ENCODE measurements at regions not wholly inside any gene's neighbourhood (a gene's known extent, or its start where the extent isn't known, plus 50 kb on each side); places are given as distances from the start of the nearest gene placed in this dataset.

DNA sequence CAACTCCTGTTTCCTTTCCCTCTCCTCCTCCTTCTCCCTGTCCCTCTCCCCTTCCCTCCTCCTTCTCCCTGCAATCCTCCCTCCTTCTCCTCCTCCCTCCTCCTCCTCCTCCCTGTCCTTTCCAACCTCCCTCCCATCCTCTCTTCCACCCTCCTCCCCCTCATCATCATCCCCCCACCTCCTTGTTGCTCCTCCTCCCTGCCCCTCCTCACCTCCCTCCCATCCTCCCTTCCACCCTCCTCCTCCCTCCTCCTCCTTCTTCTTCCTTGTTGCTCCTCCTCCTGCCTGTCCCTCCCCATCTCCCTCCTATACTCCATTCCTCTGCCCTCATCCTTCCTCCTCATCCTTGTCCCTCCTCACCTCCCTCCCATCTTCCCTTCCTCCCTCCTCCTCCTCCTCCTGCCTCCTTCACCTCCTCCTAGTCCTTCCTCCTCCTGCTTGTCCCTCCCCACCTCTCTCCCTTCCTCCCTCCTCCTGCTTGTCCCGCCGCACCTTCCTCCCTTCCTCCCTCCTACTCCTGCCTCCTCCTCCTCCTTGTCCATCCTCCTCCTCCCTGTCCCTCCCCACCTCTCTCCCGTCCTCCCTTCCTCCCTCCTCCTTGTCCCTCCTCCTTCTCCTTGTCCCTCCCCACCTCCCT, 222.5 kb downstream of the IRF8 start:
- no peak for DNase-seq
- Histone ChIP-seq H3K36me3 (replicated peaks in 1 of 2; ENCODE audit: control insufficient read depth in 1 of 2, insufficient read depth in 2 of 2, low read length in 2 of 2) (no peaks in the 10 kb centered on the region), H3K9ac (ENCODE audit: insufficient read depth, low read length, poor library complexity, severe bottlenecking) (no peak overlapping the region), H4K20me1 (ENCODE audit: insufficient read depth, low read length) (no peaks in the 10 kb centered on the region), H3K4me2 (replicated peaks; ENCODE audit: extremely low read depth, low read length, poor library complexity, severe bottlenecking) (no peak overlapping the region), H3K4me3 (replicated peaks in 1 of 3; ENCODE audit: low read depth in 2 of 3, low read length in 3 of 3) (no peak overlapping the region), H3K27ac (ENCODE audit: low read depth in 1 of 2, low read length in 2 of 2) (no peak overlapping the region), H3K79me2 (ENCODE audit: insufficient read depth, low read length) (no peaks in the 10 kb centered on the region), H3K4me1 (ENCODE audit: control insufficient read depth in 1 of 2, insufficient read depth in 2 of 2, low read length in 2 of 2) (no peaks in the 10 kb centered on the region), H3K27me3 (ENCODE audit: control insufficient read depth in 2 of 2, insufficient read depth in 2 of 2, low read length in 2 of 2) (peaks cover 0 to 12% of the 10 kb centered on the region in 2 donors), H3K9me3 (replicated peaks in 1 of 2; ENCODE audit: control insufficient read depth in 1 of 2, insufficient read depth in 1 of 2, low read length in 2 of 2) (no peaks in the 10 kb centered on the region), H2AFZ (ENCODE audit: insufficient read depth, low read depth, low read length, poor library complexity, severe bottlenecking) (no peak overlapping the region)
- H3K9me3 Mint-ChIP-seq, result peaks cover 0 to 3% (median 0%) of the 10 kb centered on the region in 7 donors
- TF ChIP-seq, protein P1, sequence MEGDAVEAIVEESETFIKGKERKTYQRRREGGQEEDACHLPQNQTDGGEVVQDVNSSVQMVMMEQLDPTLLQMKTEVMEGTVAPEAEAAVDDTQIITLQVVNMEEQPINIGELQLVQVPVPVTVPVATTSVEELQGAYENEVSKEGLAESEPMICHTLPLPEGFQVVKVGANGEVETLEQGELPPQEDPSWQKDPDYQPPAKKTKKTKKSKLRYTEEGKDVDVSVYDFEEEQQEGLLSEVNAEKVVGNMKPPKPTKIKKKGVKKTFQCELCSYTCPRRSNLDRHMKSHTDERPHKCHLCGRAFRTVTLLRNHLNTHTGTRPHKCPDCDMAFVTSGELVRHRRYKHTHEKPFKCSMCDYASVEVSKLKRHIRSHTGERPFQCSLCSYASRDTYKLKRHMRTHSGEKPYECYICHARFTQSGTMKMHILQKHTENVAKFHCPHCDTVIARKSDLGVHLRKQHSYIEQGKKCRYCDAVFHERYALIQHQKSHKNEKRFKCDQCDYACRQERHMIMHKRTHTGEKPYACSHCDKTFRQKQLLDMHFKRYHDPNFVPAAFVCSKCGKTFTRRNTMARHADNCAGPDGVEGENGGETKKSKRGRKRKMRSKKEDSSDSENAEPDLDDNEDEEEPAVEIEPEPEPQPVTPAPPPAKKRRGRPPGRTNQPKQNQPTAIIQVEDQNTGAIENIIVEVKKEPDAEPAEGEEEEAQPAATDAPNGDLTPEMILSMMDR (IDR thresholded peaks at IDR 0.05), result no peak
- no peak overlapping the region for H3K4me3 Mint-ChIP-seq
- H3K36me3 Mint-ChIP-seq, result no peaks in the 10 kb centered on the region
- WGBS (ENCODE audit: insufficient coverage), result 72% methylated on average over 3 of the region's 3 CpGs
- H3K27me3 Mint-ChIP-seq (ENCODE audit: low read depth in 3 of 3), result peaks cover 19 to 34% (median 27%) of the 10 kb centered on the region in 3 donors
- no peaks in the 10 kb centered on the region for H3K4me1 Mint-ChIP-seq
- no peak overlapping the region for H3K27ac Mint-ChIP-seq
- intact Hi-C loops (cut with micrococcal nuclease), result no loop called here

DNA sequence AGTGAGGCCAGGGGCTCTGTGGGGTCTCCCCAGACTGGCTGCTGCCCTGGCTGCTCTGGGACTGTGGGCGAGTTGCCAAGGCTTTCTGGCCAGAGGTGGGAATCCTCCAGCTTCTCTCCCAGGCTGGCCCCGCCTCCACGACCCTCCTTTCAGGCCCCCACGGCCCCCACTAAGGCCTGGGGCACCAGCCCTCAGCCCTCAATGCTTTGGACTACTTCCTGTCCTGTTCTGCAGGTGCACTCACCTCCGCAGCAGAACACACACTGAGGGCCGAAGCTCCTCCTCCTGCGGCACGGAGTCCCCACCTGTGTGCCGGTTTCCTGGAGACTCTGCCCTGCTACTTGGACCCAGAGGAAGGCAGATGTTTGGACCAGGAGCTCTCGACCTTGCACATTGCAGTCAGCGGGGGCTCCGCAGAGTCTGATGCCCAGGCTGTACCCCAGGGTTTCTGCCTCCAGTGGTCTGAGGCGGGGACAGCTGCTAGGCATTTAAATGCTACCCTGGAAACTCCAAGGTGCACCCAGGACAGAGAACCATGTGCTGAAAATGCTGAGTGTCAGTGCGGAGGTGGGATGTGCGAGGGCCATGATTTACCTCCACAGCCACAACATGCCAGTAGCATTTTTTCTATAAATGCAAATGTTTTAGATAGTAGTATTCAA, 223.8 kb downstream of the IRF8 start:
- H3K4me2 ChIP-seq (replicated peaks; ENCODE audit: extremely low read depth, low read length, poor library complexity, severe bottlenecking), result no peak overlapping the region
- 62% methylated on average over 13 of the region's 15 CpGs for WGBS (ENCODE audit: insufficient coverage)
- Mint-ChIP-seq H3K4me1 (no peaks in the 10 kb centered on the region), H3K27ac (no peak overlapping the region), H3K9me3 (peaks cover 0 to 3% (median 0%) of the 10 kb centered on the region in 7 donors), H3K4me3 (no peak overlapping the region), H3K36me3 (no peaks in the 10 kb centered on the region), H3K27me3 (ENCODE audit: low read depth in 3 of 3) (peaks cover 19 to 36% (median 27%) of the 10 kb centered on the region in 3 donors)
- H3K27ac ChIP-seq (ENCODE audit: low read depth in 1 of 2, low read length in 2 of 2), result no peak overlapping the region
- no peaks in the 10 kb centered on the region for H4K20me1 ChIP-seq (ENCODE audit: insufficient read depth, low read length)
- no peaks in the 10 kb centered on the region for H3K79me2 ChIP-seq (ENCODE audit: insufficient read depth, low read length)
- H3K9me3 ChIP-seq (replicated peaks in 1 of 2; ENCODE audit: control insufficient read depth in 1 of 2, insufficient read depth in 1 of 2, low read length in 2 of 2), result no peaks in the 10 kb centered on the region
- no peak overlapping the region for H3K9ac ChIP-seq (ENCODE audit: insufficient read depth, low read length, poor library complexity, severe bottlenecking)
- no peak overlapping the region for H2AFZ ChIP-seq (ENCODE audit: insufficient read depth, low read depth, low read length, poor library complexity, severe bottlenecking)
- intact Hi-C loops (cut with micrococcal nuclease), result no loop called here
- DNase-seq, result no peak
- TF ChIP-seq, protein P1 (IDR thresholded peaks at IDR 0.05), result no peak
- H3K36me3 ChIP-seq (replicated peaks in 1 of 2; ENCODE audit: control insufficient read depth in 1 of 2, insufficient read depth in 2 of 2, low read length in 2 of 2), result no peaks in the 10 kb centered on the region
- H3K27me3 ChIP-seq (ENCODE audit: control insufficient read depth in 2 of 2, insufficient read depth in 2 of 2, low read length in 2 of 2), result peaks cover 0 to 12% of the 10 kb centered on the region in 2 donors
- H3K4me3 ChIP-seq (replicated peaks in 1 of 3; ENCODE audit: low read depth in 2 of 3, low read length in 3 of 3), result no peak overlapping the region
- no peaks in the 10 kb centered on the region for H3K4me1 ChIP-seq (ENCODE audit: control insufficient read depth in 1 of 2, insufficient read depth in 2 of 2, low read length in 2 of 2)
